Ishikawa (cell line): ENCODE measurements at regions not wholly inside any gene's neighbourhood (a gene's known extent, or its start where the extent isn't known, plus 50 kb on each side); places are given as distances from the start of the nearest gene placed in this dataset.

Experiments used
- CEBPB ChIP-seq: IDR thresholded peaks from 2 replicates; pipeline ENCODE4 v1.6.1; 2012
- CREB1 ChIP-seq: IDR thresholded peaks from 2 replicates; pipeline ENCODE4 v1.6.1; 2012; ENCODE audit warnings: low read depth
- EGR1 ChIP-seq: IDR thresholded peaks from 2 replicates; pipeline ENCODE4 v1.6.1; 2012
- EP300 ChIP-seq: IDR thresholded peaks from 2 replicates; pipeline ENCODE4 v1.6.1; 2012; ENCODE audit warnings: borderline replicate concordance
- FOXM1 ChIP-seq: IDR thresholded peaks from 2 replicates; pipeline ENCODE4 v1.6.1; 2012; ENCODE audit warnings: low read depth, borderline replicate concordance
- NFIC ChIP-seq: IDR thresholded peaks from 2 replicates; pipeline ENCODE4 v1.6.1; 2012
- RAD21 ChIP-seq: IDR thresholded peaks from 2 replicates; pipeline ENCODE4 v1.6.1; 2012; ENCODE audit warnings: low read depth
- TAF1 ChIP-seq: IDR thresholded peaks from 2 replicates; pipeline ENCODE4 v1.6.1; 2012; ENCODE audit warnings: low read depth, mild to moderate bottlenecking
- TCF12 ChIP-seq: IDR thresholded peaks from 2 replicates; pipeline ENCODE4 v1.6.1; 2012; ENCODE audit warnings: low read depth
- TEAD4 ChIP-seq: IDR thresholded peaks from 2 replicates; pipeline ENCODE4 v1.6.1; 2012
- YY1 ChIP-seq: IDR thresholded peaks from 2 replicates; pipeline ENCODE4 v1.6.1; 2012; ENCODE audit warnings: low read depth
- ZBTB7A ChIP-seq: IDR thresholded peaks from 2 replicates; pipeline ENCODE4 v1.6.1; 2012; ENCODE audit warnings: low read depth
- TF ChIP-seq, protein P1 (sequence below): IDR thresholded peaks from 2 replicates; pipeline ENCODE4 v1.6.1; 2012; ENCODE audit warnings: low read depth, mild to moderate bottlenecking
- TF ChIP-seq, protein P2 (sequence below): IDR thresholded peaks from 2 replicates; pipeline ENCODE4 v1.6.1; 2012
- TF ChIP-seq, protein P3 (sequence below): IDR thresholded peaks from 2 replicates; pipeline ENCODE4 v1.6.1; 2012

DNA sequence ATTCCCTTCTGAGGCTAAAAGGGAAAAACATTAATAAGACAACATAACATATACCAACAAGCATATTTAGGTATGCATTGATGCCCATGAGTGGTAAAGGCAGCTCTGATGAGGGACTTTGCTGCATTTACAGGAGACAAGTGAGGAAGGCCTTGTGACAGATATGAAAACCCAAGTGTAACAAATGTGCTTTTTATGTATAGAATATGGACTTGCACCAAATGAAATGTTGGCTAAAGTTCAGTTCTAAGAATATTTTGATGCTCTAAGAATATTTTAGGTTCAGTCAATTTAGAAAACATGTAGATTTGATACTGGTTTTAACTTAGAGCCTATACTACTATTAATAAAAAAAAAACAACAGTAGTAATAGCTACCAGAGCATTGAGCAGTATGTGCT is 424.7 kb downstream of the LMO4 start:
- TF ChIP-seq TEAD4: no peak
- TF ChIP-seq ZBTB7A: no peak
- TF ChIP-seq TAF1: no peak
- no peak for TF ChIP-seq NFIC
- TF ChIP-seq, protein P1, sequence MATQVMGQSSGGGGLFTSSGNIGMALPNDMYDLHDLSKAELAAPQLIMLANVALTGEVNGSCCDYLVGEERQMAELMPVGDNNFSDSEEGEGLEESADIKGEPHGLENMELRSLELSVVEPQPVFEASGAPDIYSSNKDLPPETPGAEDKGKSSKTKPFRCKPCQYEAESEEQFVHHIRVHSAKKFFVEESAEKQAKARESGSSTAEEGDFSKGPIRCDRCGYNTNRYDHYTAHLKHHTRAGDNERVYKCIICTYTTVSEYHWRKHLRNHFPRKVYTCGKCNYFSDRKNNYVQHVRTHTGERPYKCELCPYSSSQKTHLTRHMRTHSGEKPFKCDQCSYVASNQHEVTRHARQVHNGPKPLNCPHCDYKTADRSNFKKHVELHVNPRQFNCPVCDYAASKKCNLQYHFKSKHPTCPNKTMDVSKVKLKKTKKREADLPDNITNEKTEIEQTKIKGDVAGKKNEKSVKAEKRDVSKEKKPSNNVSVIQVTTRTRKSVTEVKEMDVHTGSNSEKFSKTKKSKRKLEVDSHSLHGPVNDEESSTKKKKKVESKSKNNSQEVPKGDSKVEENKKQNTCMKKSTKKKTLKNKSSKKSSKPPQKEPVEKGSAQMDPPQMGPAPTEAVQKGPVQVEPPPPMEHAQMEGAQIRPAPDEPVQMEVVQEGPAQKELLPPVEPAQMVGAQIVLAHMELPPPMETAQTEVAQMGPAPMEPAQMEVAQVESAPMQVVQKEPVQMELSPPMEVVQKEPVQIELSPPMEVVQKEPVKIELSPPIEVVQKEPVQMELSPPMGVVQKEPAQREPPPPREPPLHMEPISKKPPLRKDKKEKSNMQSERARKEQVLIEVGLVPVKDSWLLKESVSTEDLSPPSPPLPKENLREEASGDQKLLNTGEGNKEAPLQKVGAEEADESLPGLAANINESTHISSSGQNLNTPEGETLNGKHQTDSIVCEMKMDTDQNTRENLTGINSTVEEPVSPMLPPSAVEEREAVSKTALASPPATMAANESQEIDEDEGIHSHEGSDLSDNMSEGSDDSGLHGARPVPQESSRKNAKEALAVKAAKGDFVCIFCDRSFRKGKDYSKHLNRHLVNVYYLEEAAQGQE: no peak
- no peak for TF ChIP-seq FOXM1
- TF ChIP-seq TCF12: no peak
- TF ChIP-seq RAD21: no peak
- TF ChIP-seq, protein P2, sequence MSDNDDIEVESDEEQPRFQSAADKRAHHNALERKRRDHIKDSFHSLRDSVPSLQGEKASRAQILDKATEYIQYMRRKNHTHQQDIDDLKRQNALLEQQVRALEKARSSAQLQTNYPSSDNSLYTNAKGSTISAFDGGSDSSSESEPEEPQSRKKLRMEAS: no peak
- TF ChIP-seq, protein P3, sequence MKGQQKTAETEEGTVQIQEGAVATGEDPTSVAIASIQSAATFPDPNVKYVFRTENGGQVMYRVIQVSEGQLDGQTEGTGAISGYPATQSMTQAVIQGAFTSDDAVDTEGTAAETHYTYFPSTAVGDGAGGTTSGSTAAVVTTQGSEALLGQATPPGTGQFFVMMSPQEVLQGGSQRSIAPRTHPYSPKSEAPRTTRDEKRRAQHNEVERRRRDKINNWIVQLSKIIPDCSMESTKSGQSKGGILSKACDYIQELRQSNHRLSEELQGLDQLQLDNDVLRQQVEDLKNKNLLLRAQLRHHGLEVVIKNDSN: no peak
- TF ChIP-seq YY1: no peak
- TF ChIP-seq CEBPB: no peak

DNA sequence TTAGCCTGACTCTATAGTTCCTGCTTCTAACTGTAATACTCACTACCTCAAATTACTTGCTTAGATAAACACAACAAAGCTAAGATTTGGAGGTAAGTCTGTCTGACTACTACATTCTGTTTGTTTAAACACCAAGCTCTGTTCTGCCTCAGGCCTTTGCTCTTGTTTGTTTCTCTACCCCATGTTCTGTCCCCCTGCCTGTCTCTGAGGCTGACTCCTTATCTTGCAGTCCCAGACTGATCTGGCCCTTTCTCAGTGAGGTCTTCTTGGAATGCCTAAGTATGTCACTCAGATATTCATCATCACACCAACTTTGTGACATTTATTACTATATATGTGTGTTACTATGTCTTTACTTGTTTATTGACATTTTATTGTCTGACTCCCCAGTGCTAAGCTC is 425.5 kb downstream of the LMO4 start:
- TF ChIP-seq EP300 (no peak), CEBPB (no peak), TEAD4 (no peak), CREB1 (no peak), TAF1 (no peak), NFIC (no peak), FOXM1 (no peak), RAD21 (no peak), TCF12 (no peak), EGR1 (no peak), ZBTB7A (no peak)
- TF ChIP-seq, protein P3: no peak
- TF ChIP-seq, protein P1: no peak
- TF ChIP-seq, protein P2: no peak

DNA sequence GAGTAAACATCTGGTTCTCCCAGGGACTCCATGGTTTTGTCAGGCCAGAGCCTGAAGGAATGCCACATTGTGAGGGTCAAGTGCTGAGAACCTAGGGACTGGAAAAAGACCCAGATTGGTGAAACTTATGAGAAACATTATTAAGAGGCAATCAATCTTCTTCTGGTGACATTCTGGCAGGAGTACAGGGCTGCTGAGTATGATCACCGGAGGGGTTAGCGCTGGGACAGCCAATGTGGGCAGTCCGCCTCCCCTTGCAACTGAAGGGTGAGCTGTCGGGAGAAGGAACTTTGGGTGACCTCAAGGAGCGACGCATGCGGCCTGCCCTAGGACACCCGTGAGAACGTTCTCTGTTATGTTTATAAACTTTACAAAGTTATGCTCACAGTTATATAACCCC is 429.0 kb downstream of the LMO4 start:
- TF ChIP-seq CEBPB: no peak
- TF ChIP-seq TCF12: no peak
- no peak for TF ChIP-seq CREB1
- no peak for TF ChIP-seq EP300
- no peak for TF ChIP-seq NFIC
- TF ChIP-seq YY1: no peak
- no peak for TF ChIP-seq EGR1
- TF ChIP-seq, protein P1: no peak
- TF ChIP-seq FOXM1: no peak
- no peak for TF ChIP-seq RAD21
- TF ChIP-seq, protein P2: no peak
- TF ChIP-seq, protein P3: no peak
- TF ChIP-seq TEAD4: no peak
- no peak for TF ChIP-seq TAF1
- TF ChIP-seq ZBTB7A: no peak

DNA sequence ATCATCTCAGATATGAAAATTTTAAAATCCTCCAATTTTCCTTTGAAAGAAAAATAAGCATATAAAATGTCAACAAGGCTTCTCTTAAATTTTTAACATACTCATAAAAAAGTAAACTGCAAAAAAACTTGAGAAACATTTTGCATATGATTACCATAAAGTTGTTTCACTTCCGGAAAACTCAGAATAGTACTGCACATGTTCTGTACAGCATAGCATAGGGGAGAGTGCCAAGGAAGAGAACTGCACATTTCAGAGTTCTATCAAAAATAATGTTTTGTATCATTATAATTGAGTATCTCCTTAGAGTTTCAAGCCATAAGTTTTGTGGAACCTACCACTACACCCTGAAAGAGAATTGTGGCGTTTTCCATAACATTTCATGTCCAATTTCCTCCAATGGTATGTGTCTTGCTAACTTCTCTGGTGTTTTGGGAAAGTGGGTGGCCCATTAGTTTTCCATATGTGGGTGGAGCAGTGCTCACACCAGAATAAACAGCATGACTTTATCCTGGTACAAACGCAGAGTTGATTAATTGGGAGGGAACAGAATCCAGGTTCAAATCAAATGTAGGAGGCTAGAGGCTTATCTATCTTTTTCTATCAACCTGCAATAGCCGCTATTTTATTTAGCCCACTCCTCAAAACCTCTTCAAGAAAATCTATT is 430.9 kb downstream of the LMO4 start:
- TF ChIP-seq CREB1 (no peak), FOXM1 (no peak), EGR1 (no peak), NFIC (no peak), TEAD4 (no peak), TAF1 (no peak), EP300 (no peak), TCF12 (no peak), ZBTB7A (no peak)
- TF ChIP-seq, protein P3: no peak
- TF ChIP-seq, protein P2: no peak
- TF ChIP-seq, protein P1: no peak
